ENCODE measurements at regions not wholly inside any gene's neighbourhood (a gene's known extent, or its start where the extent isn't known, plus 50 kb on each side); places are given as distances from the start of the nearest gene placed in this dataset.

DNA sequence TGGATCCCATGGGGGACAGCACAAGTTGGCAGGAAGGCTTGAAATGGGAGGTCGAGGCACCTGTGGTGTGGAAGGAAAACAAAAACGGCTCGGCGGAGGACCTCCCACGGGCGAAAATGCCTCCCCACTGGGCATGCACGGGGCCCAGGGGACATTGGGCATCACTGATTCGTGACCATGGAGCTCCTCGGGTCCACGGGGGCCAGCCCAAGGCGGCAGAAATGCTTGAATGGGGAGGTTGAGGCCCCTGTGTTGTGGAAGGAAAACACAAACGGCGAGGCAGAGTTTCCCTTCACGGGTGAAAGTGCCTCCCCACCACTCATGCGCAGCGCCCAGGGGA is 376.0 kb downstream of the ALG10 start:
- no peak for DNase-seq (ENCODE audit: extremely low spot score)
- CTCF ChIA-PET = no interaction called here
- POLR2A ChIA-PET = no interaction called here
- TF ChIP-seq, protein P1, sequence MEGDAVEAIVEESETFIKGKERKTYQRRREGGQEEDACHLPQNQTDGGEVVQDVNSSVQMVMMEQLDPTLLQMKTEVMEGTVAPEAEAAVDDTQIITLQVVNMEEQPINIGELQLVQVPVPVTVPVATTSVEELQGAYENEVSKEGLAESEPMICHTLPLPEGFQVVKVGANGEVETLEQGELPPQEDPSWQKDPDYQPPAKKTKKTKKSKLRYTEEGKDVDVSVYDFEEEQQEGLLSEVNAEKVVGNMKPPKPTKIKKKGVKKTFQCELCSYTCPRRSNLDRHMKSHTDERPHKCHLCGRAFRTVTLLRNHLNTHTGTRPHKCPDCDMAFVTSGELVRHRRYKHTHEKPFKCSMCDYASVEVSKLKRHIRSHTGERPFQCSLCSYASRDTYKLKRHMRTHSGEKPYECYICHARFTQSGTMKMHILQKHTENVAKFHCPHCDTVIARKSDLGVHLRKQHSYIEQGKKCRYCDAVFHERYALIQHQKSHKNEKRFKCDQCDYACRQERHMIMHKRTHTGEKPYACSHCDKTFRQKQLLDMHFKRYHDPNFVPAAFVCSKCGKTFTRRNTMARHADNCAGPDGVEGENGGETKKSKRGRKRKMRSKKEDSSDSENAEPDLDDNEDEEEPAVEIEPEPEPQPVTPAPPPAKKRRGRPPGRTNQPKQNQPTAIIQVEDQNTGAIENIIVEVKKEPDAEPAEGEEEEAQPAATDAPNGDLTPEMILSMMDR (IDR thresholded peaks at IDR 0.05; ENCODE audit: control extremely low read depth, extremely low read depth, low read depth, missing control alignments) = no peak

DNA sequence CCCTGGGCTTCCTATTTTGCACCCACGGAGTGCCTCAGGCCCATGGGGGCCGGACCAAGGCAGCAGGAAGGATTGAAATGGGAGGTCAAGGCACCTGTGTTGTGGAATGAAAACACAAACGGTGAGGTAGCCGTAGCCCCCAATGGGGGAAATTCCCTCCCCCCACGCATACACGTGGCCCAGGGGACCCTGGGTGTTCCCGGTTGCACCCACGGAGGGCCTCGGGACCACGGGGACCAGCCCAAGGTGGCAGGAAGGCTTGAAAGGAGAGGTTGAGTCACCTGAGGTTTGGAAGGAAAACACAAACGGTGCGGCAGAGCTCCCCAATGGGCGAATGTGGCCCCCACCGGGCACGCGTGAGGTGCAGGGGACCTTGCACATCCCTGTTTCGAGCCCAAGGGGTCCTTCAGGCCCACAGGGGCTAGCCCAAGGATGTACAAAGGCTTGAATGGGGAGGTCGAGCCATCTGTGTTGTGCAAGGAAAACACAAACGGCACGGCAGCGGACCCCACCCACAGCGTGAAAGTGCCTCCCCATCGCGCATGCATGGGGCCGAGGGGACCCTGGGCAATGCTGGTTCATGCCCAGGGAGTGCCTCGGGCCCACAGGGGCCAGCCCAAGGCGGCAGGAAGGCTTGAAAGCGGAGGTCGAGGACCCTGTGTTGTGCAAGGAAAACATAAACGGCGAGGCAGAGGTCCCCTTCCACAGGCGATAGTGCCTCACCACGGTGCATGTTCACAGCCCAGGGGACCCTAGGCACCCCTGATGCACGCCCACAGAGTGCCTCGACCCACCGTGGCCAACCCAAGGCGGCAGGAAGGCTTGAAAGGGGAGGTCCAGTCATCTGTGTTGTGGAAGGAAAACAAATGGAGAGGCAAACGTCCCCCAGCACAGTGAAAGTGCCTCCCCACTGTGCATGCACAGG is 376.7 kb downstream of the ALG10 start:
- ChIA-PET POLR2A (no interaction called here), CTCF (no interaction called here)
- peak; percentile 2 for DNase-seq (ENCODE audit: extremely low spot score)
- TF ChIP-seq, protein P1 (IDR thresholded peaks at IDR 0.05; ENCODE audit: control extremely low read depth, extremely low read depth, low read depth, missing control alignments) = no peak

DNA sequence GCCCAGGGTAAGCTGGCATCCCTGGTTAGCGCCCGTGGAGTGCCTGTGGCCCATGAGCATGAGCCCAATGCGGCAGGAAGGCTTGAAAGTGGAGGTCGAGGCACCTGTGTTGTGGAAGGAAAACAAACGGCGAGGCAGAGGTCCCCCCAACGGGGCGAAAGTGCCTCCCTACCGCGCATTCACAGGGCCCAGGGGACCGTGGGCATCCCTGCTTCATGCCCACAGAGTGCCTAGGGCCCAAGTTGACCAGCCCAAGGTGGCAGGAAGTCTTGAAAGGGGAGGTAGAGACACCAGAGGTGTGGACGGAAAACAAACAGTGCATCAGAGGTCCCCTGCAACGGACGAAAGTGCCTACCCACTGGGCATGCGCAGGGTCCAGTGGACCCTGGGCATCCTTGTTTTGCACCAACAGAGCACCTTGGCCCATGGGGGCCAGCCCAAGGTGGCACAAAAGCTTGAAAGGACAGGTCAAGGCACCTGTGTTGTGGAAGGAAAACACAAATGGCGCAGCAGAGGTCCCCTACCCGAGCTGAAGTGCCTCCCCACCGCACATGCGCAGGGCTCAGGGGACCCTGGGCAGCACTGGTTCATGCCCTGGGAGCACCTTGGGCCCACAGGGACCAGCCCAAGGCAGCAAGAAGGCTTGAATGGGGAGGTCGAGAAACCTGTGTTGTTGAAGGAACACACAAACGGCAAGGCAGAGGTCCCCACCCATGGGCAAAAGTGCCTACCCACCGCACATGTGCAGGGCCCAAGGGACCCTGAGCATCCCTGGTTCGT is 377.5 kb downstream of the ALG10 start:
- DNase-seq (ENCODE audit: extremely low spot score) = peak; percentile 2
- ChIA-PET CTCF (no interaction called here), POLR2A (no interaction called here)
- TF ChIP-seq, protein P1 (IDR thresholded peaks at IDR 0.05; ENCODE audit: control extremely low read depth, extremely low read depth, low read depth, missing control alignments) = no peak

DNA sequence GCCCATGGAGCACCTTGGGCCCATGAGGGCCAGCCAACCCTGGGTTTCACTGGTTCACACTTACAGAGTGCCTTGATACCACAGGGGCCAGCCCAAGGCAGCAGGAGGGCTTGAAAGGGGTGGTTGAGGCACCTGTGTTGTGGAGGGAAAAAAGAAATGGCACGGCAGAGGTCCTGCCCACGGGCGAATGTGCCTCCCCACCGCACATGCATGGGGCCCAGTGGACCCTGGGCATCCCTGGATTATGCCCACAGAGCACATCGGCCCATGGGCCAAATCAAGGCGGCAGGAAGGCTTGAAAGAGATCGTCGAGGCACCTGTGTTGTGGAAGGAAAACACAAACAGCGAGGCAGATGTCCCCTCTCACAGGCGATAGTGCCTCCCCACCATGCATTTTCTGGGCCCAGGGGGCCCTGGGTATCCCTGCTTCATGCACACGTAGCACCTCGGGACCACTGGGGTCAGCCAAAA is 378.1 kb downstream of the ALG10 start:
- CTCF ChIA-PET = no interaction called here
- TF ChIP-seq, protein P1 (IDR thresholded peaks at IDR 0.05; ENCODE audit: control extremely low read depth, extremely low read depth, low read depth, missing control alignments) = no peak
- POLR2A ChIA-PET = no interaction called here
- peak; percentile 4 for DNase-seq (ENCODE audit: extremely low spot score)

- CTCF ChIA-PET = no interaction called here
- POLR2A ChIA-PET = no interaction called here
- DNase-seq (ENCODE audit: extremely low spot score) = peak; percentile 0
- TF ChIP-seq, protein P1 (IDR thresholded peaks at IDR 0.05; ENCODE audit: control extremely low read depth, extremely low read depth, low read depth, missing control alignments) = no peak
Observed at GRCh38 chr12:34400986-34401658, 378.8 kb downstream of the ALG10 start.

- CTCF ChIA-PET = no interaction called here
- DNase-seq (ENCODE audit: extremely low spot score) = peak; percentile 5
Observed at GRCh38 chr12:34401659-34402227, 379.4 kb downstream of the ALG10 start.

More at GRCh38 chr12:34401659-34402227, 379.4 kb downstream of the ALG10 start:
- TF ChIP-seq, protein P1 (IDR thresholded peaks at IDR 0.05; ENCODE audit: control extremely low read depth, extremely low read depth, low read depth, missing control alignments) = no peak
- POLR2A ChIA-PET = no interaction called here
